GM10266 (cell line): ENCODE measurements at regions not wholly inside any gene's neighbourhood (a gene's known extent, or its start where the extent isn't known, plus 50 kb on each side); places are given as distances from the start of the nearest gene placed in this dataset.
"Not testable (repeated sequence)": the region's sequence is repeated elsewhere in the genome, so short reads cannot be mapped to it uniquely, and the experiment has no call there.

Experiments
- DNase-seq: peaks from one replicate; pipeline ENCODE4 v3.0.0; 2012; ENCODE audit errors: extremely low spot score
- CTCF ChIP-seq: IDR thresholded peaks from 2 replicates; pipeline ENCODE4 v1.5.1; 2012; ENCODE audit warnings: mild to moderate bottlenecking, low read depth; ENCODE audit not compliant: control insufficient read depth, insufficient read depth; ENCODE audit errors: missing control alignments

GRCh38 chr3:88282528-88283241 lies 132.9 kb downstream of the C3orf38 start:
- no peak for TF ChIP-seq CTCF
- DNase-seq: no peak

- TF ChIP-seq CTCF: no peak
- no peak for DNase-seq
Measured at GRCh38 chr3:88283242-88283592, 133.5 kb downstream of the C3orf38 start.

- DNase-seq: no peak
Measured at GRCh38 chr3:88291486-88291885, 141.7 kb downstream of the C3orf38 start.

GRCh38 chr3:88298189-88298588 lies 148.4 kb downstream of the C3orf38 start:
- no peak for TF ChIP-seq CTCF

More at GRCh38 chr3:88291486-88291885, 141.7 kb downstream of the C3orf38 start:
- TF ChIP-seq CTCF: no peak

GRCh38 chr3:88301273-88301995 lies 151.7 kb downstream of the C3orf38 start:
- no peak for TF ChIP-seq CTCF
- DNase-seq: no peak

More at GRCh38 chr3:88298189-88298588, 148.4 kb downstream of the C3orf38 start:
- no peak for DNase-seq

- no peak for DNase-seq
- TF ChIP-seq CTCF: no peak
Measured at GRCh38 chr3:88301996-88302393, 152.2 kb downstream of the C3orf38 start.

GRCh38 chr3:88303331-88303904 lies 153.7 kb downstream of the C3orf38 start:
- DNase-seq: not testable (repeated sequence)
